DMS 273 (cell line): ENCODE measurements at regions not wholly inside any gene's neighbourhood (a gene's known extent, or its start where the extent isn't known, plus 50 kb on each side); places are given as distances from the start of the nearest gene placed in this dataset.
A peak's percentile ranks its signal among the peaks of the same experiment; 100 is the strongest.
"Not testable (repeated sequence)": the region's sequence is repeated elsewhere in the genome, so short reads cannot be mapped to it uniquely, and the experiment has no call there.

ENCODE experiments used
- DNase-seq: peaks from one replicate; lab custom pipeline; 2025; ENCODE audit not compliant: unreplicated experiment; lab: John Stamatoyannopoulos, UW

DNA sequence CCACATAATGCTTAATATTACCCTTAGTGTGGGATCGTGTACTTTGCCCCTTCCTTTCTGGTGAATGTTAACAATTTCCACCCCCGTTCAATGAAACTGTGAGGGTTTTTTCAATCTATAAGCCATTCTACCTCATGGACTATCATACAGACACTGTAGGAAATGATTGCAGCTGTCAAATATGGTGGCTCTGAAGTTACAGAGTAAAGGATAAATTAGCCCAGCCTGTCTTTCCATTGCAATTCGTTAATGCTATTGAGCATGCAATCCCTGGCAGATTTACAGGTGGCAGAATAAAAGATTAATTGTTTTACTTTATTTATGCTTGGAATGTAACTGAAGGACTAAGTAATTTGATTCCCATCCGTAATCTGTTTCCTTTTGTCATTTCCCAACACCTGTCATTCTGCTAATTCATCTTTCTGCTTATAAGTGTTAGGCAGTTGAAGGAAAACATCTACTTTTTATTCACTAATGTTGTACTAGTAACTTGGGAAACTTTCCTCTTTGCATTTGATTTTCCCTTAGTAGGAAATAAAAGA is 1211.6 kb upstream of the LRRN3 start:
- DNase-seq, result peak; percentile 44

DNA sequence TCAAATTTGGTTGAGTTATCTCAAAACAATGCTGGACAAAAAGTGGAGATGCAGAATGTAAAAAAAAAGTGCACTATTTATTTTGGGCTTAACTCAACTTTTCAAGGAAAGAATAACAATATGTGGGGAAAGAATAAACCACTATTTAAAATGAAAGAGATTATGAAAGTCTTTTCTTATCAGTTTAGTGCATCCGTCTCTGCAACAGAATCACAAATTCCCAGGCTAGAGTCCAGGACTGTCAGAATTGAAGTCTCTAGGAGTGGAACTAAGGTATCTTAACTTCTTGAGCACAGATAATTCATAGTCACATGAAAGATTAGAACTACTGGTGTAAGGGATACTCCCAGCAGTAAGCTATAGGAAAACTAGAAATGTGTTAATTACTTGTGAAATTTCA is 1200.3 kb upstream of the LRRN3 start:
- no peak for DNase-seq

DNA sequence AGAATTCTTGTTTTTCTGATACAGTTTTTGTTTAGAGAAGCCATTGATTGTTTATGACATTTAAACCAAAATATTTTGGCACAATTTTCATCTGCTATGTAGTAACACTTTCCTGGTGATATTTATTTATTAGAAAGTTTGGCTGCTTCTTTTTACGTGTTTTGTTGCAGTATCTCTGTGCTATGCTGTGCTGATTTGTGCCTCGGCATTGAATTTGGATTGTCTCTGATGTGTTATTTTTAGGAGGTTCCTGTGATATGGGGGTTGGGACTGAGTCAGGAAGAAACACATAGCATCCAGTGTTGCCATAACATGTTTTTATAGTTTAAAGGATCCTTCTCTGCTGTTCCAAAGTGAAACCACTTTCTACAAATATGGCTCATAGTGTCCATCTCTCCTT is 1197.7 kb upstream of the LRRN3 start:
- DNase-seq, result no peak

DNA sequence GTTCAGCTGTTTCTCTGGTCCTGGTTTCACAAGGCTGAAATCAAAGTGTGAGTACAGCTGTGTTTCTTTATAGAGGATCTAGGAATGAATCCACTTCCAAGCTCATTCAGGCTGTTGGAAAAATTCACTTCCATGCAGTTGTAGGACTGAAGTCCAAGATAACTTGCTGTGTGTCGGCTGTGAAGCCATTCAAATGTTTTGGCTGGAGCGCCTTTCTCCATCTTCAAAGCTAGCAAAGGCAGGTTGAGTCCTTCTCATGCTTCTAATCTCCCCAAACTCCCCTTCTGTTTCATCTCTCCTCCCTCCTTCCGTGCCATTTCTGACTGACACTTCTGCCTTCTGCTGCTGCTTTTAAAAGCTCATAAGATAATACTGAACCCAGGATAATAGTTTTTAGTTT is 1195.4 kb upstream of the LRRN3 start:
- DNase-seq, result peak; percentile 35

DNA sequence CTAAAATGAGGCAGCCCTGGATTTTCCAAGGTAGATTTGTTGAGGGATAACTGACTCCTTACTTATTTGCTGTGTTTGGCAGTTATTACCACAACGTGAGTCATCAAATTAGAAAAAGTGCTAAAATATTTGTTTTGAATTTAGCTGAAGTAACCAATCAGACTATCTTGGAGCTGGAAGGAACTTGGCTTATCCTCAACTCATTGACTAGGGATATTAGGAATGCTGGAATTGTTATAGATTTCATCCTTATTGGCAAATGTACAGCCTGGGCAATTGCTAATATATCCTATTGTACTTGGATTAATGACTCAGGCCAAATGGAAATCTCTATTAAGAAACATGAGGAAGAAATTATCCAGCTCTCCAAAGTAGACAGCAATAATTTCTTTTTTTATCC is 1189.0 kb upstream of the LRRN3 start:
- DNase-seq, result no peak

DNA sequence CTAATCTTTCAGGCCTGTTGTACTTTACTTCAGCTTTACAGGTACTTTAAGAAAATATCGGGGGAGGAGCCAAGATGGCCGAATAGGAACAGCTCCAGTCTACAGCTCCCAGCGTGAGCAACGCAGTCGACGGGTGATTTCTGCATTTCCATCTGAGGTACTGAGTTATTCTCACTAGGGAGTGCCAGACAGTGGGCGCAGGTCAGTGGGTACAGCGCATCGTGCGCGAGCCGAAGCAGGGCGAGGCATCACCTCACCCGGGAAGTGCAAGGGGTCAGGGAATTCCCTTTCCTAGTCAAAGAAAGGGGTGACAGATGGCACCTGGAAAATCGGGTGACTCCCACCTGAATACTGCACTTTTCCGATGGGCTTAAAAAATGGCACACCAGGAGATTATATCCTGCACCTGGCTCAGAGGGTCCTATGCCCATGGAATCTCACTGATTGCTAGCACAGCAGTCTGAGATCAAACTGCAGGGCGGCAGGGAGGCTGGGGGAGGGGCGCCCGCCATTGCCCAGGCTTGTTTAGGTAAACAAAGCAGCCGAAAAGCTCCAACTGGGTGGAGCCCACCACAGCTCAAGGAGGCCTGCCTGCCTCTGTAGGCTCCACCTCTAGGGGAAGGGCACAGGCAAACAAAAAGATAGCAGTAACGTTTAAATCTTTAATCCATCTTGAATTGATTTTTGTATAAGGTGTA is 1185.4 kb upstream of the LRRN3 start:
- not testable (repeated sequence) for DNase-seq

DNA sequence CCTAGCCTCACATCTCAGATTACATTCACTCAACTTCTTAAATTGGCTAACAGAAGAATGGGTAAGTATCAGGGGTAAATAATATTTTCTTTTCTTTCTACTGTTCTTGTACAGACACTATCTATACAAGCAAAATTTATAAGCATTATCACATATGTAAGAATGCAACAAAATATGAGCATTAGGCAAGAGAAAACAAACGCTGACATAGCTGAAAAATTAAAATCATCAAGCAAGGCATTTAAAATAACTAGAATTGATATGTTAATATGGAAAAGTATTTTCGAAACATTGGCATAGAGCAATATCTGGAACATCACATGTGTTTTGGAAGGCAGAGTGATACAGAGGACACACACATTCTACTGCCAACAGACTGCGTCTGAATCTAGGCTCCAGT is 1175.3 kb upstream of the LRRN3 start:
- no peak for DNase-seq

DNA sequence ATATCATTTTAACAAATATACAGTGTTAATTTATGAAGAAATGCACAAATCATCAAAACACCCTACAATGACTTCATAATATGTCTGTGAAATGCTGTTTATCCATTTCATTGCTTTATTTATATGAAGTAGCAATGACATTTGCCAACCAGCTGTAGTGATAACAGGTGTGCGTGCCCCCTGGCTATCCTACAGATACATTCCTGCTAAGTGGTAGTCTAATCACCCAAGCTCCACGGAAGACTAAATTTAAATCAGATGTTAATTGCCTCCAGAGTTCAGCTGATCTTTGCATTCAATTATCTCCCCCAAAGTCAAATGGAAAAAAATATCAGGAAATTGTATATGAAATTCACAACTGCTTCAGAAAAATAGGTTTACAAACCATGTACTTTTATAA is 1164.2 kb upstream of the LRRN3 start:
- no peak for DNase-seq

DNA sequence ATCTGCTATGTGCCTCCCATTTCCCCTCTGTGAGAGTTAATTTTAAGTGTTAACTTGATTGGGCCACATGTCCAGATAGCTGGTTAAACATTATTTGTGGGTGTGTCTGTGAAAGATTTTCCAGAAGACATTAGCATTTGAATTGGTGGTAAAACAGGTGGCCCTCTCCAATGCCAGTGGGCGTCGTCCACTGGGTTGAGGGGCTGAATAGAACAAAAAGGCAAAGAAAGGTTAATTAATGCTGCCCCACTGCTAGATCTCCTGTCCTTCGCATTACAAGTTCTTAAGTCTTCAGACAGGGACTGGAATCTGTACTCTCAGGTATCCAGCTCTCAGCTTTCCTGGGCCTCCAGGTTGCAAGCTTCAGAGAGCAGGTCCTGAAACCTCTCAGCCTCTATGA is 1160.9 kb upstream of the LRRN3 start:
- no peak for DNase-seq

DNA sequence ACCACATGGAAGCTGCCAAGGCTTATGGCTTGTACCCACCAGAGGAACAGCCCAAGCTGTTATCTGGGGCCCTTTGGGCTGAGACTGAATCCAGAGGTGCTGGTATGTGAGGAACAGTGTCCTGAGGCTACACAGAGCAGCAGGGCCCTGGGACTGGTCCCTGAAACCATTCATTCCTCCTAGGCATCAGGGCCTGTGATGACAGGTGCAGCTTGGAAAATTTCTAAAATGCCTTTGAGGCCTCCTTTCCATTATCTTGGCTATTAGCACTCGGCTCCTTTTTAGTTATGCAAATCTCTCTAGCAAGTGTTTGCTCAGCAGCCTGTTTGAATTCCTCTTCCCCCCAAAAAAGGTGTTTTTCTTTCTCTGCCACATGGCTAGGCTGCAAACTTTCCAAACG is 1151.7 kb upstream of the LRRN3 start:
- no peak for DNase-seq

DNA sequence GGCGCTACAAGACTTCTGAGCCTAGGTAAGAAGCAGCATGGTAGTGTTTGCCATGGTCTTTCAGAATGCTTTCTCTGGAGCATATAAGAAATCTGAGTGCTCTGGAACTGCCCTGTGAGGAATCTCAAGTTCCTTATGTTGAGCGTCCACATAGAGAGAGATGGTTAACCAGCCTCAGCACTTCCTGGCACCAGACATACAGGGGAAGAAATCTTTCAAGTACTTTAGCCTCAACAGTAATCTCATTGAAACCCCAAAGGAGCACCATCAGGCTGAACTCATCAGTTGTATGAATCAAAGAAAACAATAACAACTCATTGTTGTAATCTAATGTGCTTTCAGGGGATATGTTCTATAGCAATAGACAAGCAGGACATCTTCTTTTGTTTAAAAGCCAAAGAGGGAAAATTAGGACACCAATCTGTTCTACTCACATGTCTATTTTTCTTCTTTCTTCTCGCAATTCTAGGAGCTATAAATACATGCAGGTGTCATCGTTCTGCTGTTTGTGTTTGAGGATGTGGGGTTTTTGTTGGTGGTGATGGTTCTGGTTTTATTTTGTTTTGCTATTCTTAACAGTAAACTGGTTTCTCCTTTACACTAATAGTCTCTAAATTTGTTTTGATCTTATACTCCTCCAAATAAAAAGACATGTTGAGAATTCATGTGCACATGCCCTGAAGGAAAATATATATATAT is 1145.0 kb upstream of the LRRN3 start:
- no peak for DNase-seq

DNA sequence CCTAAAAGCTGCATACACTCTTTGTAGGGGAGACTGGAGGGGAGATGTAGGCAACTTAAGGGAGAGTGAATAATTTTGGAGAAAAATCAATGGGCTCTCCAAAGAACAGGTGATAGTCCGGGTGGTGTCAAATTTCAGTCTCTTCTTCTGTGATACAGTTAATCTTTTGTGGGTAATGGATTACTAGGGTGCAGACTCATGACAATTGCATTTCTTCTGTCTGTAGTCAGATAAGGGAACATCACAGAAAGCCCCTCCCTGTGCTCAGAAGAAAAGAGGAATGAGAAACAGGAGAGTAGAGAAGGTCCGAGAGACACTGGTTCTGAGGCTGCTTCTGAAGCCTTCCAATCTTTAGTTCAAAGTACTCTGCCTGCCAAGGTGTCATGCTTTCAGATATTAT is 1140.7 kb upstream of the LRRN3 start:
- DNase-seq, result no peak

DNA sequence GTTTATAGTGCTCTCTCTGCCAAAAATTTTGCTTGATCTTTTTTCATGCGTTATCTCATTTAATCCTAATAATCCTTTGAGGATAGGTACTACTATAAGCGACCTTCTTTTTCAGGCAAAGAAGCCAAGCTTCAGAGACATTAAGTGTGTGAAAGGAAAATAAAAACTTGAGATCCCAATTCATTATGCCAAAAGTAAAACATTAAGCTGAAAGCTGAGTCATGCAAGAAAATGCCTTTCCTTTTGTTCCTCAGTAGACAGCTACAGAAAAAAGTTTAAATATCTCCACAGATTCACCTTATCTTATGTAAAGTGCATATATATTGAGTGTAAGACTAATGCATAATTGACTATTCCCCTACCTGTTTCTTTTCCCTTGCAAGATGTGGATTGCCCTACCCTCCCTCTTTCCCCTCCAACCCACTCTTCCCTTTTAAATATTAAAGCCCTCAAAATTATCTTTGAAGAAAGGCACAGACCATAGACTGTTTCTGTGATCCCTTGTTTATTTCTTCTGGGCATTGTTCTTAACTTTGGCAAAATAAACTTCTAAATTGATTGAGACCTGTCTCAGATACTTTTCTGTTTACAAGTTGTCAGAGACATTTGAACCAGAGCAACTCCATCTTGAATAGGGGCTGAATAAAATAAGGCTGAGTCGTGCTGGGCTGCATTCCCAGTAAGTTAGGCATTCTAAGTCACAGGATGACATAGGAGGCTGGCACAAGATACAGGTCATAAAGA is 1139.9 kb upstream of the LRRN3 start:
- no peak for DNase-seq

DNA sequence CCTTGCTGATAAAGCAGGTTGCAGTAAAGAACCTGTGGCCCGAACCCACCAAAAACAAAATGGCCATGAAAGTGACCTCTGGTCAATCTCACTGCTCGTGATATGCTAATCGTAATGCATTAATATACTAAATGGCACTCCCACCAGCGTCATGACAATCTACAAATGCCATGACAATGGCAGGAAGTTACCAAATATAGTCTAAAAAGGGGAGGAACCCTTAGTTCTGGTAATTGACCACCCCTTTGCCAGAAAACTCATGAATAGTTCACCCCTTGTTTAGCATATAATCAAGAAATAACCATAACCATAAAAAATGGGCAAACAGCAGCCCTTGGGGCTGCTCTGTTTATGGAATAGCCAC is 1139.4 kb upstream of the LRRN3 start:
- DNase-seq, result no peak

DNA sequence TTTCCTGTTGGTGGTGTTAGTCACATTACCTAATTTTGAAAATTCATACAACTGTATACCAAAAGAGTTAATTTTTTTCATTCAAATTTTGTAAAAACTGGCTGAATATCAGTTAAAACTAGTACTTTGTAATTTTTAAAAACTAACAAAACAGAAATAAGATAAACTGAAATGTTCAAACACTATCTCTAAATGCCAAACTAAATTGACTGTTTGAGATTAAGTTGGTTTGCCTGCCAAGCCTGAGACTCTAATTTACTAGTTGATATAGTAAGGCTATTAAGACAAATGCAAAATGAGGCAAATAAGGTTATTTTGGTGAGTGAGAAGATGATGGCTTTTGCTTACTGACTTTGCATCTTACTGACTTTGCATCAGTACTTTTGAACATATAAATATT is 1134.9 kb upstream of the LRRN3 start:
- no peak for DNase-seq

DNA sequence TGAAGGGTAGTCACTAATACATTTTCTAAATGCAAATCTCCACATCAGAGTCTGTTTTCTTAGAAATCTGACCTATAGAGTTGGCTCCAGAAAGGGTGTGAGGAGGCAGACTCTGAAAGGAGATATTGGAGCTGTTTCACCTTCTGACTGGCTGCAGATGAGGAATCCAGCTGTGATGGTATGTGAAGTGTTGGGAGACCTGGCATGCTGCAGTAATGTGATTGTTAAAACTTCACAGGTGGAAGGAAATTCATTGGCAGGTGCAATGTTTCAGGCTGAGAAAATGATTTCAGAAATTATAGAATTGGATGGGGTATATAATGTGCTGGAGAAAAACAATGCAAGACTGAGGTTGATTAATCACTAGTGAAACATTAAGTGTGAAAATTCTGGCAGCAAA is 1134.0 kb upstream of the LRRN3 start:
- no peak for DNase-seq

DNA sequence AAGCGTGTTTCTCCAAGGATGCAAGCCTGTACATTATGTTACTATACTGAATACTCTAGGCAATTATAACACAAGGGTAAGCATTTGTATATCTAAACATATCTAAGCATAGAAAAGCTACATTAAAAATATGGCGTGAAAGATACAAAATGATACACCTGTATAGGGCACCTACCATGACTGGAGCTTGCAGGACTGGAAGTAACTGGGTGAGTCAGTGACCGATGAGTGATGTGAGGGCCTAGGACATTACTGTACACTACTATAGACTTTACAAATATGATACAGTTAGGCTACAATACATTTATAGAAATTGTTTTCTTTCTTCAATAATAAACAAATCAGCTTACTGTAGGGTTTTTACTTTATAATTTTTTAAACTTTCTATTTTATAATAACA is 1127.2 kb upstream of the LRRN3 start:
- DNase-seq, result no peak

DNA sequence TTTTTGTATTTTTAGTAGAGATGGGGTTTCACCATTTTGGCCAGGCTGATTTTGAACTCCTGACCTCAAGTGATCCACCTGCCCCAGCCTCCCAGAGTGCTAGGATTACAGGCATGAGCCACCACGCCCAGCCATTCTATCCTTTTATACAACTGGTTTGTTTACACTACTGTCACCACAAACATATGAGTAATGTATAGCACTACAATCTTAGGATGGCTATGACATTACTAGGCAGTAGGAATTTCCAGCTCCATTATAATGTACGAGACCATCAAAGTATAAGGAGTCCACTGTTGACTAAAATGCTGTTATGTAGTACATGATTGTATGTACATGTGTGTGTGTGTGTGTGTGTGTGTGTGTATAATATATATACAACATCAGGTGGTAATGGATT is 1126.1 kb upstream of the LRRN3 start:
- DNase-seq, result no peak

DNA sequence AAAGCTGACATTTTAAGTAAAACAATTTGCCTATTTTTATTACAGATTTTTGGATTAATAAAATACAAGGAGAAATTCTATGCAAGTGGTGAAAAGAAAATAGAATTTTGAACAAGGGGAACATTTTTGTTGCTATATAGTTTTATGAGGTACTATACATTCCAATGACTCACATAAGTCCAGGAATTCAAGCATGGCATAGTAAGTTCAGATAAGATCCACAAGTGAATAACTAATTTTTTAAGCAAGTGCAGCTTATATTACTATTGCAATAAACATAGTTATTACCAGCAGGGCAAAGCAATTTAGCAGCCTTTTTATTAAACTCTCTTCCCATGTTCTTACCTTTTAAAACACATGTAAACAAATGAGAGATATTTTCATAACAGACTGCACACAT is 1123.5 kb upstream of the LRRN3 start:
- no peak for DNase-seq

DNA sequence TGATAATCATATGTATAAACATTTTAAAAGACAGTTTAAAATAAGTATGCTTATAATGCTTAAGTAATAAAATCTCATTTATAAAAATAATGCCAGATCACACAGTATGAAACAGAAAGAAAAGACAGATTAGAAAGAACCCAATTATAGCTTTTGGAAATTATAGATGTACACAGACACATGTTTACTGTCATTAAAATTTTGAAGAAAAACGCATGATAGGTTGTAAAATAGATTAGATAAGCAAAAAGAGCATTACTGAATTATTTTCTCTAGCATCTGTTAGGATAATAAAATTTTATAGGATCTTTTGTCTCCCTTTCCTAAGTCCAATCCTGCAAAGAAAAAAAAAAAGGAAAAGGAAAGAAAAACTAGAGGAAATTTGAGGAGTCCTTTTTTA is 1107.3 kb upstream of the LRRN3 start:
- no peak for DNase-seq

DNA sequence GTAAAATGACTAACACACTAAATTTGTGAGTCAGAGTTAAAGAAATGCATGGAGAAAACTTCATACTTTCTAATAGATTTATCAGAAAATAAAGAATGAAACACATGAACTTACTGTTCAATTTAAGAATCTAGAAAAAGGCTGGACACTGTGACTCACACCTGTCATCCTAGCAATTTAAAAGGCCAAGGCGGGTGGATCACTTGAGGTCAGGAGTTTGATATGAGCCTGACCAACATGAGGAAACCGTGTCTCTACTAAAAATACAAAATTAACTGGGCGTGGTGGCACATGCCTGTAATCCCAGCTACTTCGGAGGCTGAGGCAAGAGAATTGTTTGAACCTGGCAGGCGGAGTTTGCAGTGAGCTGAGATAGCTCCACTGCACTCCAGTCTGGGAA is 1106.2 kb upstream of the LRRN3 start:
- no peak for DNase-seq

DNA sequence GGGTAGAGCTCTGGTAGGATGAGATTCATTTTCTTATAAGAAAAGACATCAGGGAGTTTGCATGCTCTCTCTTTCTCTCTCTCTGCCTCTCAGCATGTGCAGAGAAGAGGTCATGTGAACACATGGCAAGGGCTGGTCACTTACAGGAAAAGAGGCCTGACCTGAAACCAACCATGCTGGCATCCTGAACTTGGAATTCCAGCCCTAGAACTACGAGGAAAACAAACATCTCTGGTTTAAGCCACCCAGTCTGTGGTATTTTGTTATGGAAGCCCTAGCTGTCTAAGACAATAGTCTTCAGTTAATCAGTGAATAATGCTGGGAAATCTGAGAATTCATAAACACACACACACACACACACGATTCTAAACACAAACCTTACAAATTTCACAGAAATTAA is 1104.2 kb upstream of the LRRN3 start:
- DNase-seq, result no peak
